ENCODE measurements at regions not wholly inside any gene's neighbourhood (a gene's known extent, or its start where the extent isn't known, plus 50 kb on each side); places are given as distances from the start of the nearest gene placed in this dataset.

DNA sequence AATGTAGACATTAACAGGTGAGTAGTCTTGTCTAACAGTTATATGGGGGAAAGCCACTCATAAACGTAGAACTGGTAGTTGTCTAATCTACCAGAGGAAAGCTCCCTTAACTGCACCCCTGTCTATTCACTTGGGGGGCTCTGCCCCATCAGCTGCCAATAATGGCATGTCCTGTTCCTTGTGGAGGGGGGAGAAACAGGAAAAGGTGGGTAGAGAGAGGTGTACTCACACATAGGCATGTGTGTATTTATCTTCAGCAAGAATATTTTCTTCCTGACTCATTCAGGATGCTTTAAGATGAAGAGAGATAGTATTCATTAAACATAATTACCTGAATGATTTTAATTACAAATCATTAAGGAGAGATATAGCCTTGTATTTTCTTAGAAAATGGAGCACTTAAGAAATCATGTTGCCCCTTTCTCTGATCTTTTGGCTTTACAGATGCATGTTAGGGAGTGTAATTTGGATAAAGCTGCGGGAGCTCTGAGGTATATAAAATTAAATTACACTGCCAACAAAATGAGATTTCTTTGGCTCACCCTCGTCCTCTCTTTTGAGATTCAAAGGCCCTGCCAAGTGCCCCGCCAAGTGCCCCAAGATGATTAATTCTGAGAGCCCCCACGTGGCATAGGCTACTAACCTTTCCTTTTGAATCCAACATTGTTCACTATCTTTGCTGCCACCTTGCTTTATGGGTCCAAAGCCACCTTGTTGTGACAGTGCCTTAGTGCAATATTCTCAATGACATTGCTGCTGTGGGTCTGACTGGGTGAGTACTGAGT lies 286.3 kb upstream of the LYPLAL1 start:
- Histone ChIP-seq H3K36me3 (ENCODE audit: control insufficient read depth, insufficient read depth, low read length) (no peaks in the 10 kb centered on the region), H3K27me3 (ENCODE audit: control insufficient read depth, insufficient read depth, low read length) (no peaks in the 10 kb centered on the region), H3K4me1 (ENCODE audit: control insufficient read depth, insufficient read depth, low read length) (no peaks in the 10 kb centered on the region), H3K4me3 (ENCODE audit: low read length) (no peak overlapping the region), H3K9me3 (ENCODE audit: control insufficient read depth, insufficient read depth, low read length) (no peaks in the 10 kb centered on the region), H3K27ac (ENCODE audit: low read length) (no peak overlapping the region)
- no peak for DNase-seq (ENCODE audit: low read depth, low spot score)
- WGBS (ENCODE audit: insufficient coverage, insufficient read length), result no CpG with 5 or more reads among the region's 5 CpGs

- Histone ChIP-seq H3K4me1 (ENCODE audit: control insufficient read depth, insufficient read depth, low read length) (no peaks in the 10 kb centered on the region), H3K9me3 (ENCODE audit: control insufficient read depth, insufficient read depth, low read length) (no peaks in the 10 kb centered on the region), H3K36me3 (ENCODE audit: control insufficient read depth, insufficient read depth, low read length) (no peaks in the 10 kb centered on the region), H3K27ac (ENCODE audit: low read length) (no peak overlapping the region), H3K4me3 (ENCODE audit: low read length) (no peak overlapping the region), H3K27me3 (ENCODE audit: control insufficient read depth, insufficient read depth, low read length) (no peaks in the 10 kb centered on the region)
- no CpG with 5 or more reads among the region's 3 CpGs for WGBS (ENCODE audit: insufficient coverage, insufficient read length)
- no peak for DNase-seq (ENCODE audit: low read depth, low spot score)
These were observed 283.2 kb upstream of the LYPLAL1 start for GRCh38 chr1:218890451-218890850.

DNA sequence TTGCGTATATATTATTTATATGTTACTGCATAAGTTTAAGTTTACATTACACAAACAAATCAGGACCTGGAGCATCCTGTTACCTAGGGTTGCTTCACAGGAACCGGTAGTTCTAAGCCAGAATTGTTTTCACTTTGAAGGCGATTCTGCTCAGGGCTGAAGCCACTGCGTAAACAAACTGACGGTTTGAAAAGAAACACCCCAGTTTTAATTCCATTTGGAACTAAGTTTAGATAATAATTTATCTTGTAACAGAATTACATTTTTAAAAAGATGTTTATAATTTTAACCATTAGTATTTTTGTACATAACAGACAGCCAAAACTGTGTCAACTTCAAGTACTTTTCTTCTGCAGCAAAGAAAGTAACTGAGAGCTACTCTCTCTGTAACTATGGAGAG lies 282.1 kb upstream of the LYPLAL1 start:
- H3K36me3 ChIP-seq (ENCODE audit: control insufficient read depth, insufficient read depth, low read length), result no peaks in the 10 kb centered on the region
- DNase-seq (ENCODE audit: low read depth, low spot score), result no peak
- H3K9me3 ChIP-seq (ENCODE audit: control insufficient read depth, insufficient read depth, low read length), result no peaks in the 10 kb centered on the region
- H3K27me3 ChIP-seq (ENCODE audit: control insufficient read depth, insufficient read depth, low read length), result no peaks in the 10 kb centered on the region
- WGBS (ENCODE audit: insufficient coverage, insufficient read length), result no CpG with 5 or more reads among the region's 5 CpGs
- no peak overlapping the region for H3K4me3 ChIP-seq (ENCODE audit: low read length)
- H3K4me1 ChIP-seq (ENCODE audit: control insufficient read depth, insufficient read depth, low read length), result no peaks in the 10 kb centered on the region
- H3K27ac ChIP-seq (ENCODE audit: low read length), result no peak overlapping the region

- Histone ChIP-seq H3K4me3 (ENCODE audit: low read length) (no peak overlapping the region), H3K4me1 (ENCODE audit: control insufficient read depth, insufficient read depth, low read length) (no peaks in the 10 kb centered on the region), H3K27me3 (ENCODE audit: control insufficient read depth, insufficient read depth, low read length) (no peaks in the 10 kb centered on the region), H3K36me3 (ENCODE audit: control insufficient read depth, insufficient read depth, low read length) (no peaks in the 10 kb centered on the region), H3K9me3 (ENCODE audit: control insufficient read depth, insufficient read depth, low read length) (no peaks in the 10 kb centered on the region), H3K27ac (ENCODE audit: low read length) (no peak overlapping the region)
- no CpG with 5 or more reads among the region's 3 CpGs for WGBS (ENCODE audit: insufficient coverage, insufficient read length)
- no peak for DNase-seq (ENCODE audit: low read depth, low spot score)
These were observed 278.6 kb upstream of the LYPLAL1 start for GRCh38 chr1:218895064-218895587.

DNA sequence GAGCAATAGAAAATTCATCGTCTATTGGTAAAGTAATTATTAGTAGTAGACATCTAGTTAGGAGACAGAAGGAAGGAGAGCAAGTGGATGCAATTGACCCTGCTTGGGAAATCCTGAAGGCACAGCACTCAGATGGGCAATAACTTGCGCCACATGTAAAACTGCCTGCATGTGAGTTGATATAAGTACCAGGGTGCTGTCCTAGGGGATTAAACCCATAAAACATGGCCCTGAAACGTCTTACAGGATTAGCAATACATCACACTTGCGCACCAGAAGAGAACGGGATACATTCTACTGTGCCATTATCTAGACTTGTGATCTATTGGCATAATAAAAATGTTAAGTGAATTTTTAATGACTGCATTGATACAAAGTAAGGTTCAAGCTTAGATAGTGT lies 277.5 kb upstream of the LYPLAL1 start:
- no CpG with 5 or more reads among the region's 5 CpGs for WGBS (ENCODE audit: insufficient coverage, insufficient read length)
- Histone ChIP-seq H3K4me1 (ENCODE audit: control insufficient read depth, insufficient read depth, low read length) (no peaks in the 10 kb centered on the region), H3K27ac (ENCODE audit: low read length) (no peak overlapping the region), H3K4me3 (ENCODE audit: low read length) (no peak overlapping the region), H3K36me3 (ENCODE audit: control insufficient read depth, insufficient read depth, low read length) (no peaks in the 10 kb centered on the region), H3K27me3 (ENCODE audit: control insufficient read depth, insufficient read depth, low read length) (no peaks in the 10 kb centered on the region), H3K9me3 (ENCODE audit: control insufficient read depth, insufficient read depth, low read length) (no peaks in the 10 kb centered on the region)
- DNase-seq (ENCODE audit: low read depth, low spot score), result no peak

DNA sequence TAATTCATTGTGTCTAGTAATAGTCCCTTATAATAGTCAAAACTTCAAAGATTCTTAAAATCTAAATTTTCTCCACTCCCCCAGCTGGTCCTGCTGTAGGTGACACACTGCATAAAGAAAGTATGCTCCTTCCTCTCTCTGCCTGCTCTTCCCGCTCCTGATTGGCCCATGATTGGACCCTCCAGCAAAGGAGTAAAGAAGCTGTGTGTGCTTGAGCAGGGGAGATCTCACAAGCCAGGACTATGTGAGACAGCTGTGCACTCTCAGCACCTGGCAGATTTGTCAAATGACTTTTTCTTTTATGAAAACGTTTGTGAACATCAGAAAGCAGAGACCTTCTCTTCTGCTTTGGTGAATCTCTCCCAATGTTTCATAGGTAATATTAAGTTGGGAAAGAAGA lies 274.8 kb upstream of the LYPLAL1 start:
- Histone ChIP-seq H3K27ac (ENCODE audit: low read length) (no peak overlapping the region), H3K4me1 (ENCODE audit: control insufficient read depth, insufficient read depth, low read length) (no peaks in the 10 kb centered on the region), H3K4me3 (ENCODE audit: low read length) (no peak overlapping the region), H3K36me3 (ENCODE audit: control insufficient read depth, insufficient read depth, low read length) (no peaks in the 10 kb centered on the region), H3K9me3 (ENCODE audit: control insufficient read depth, insufficient read depth, low read length) (no peaks in the 10 kb centered on the region), H3K27me3 (ENCODE audit: control insufficient read depth, insufficient read depth, low read length) (no peaks in the 10 kb centered on the region)
- no CpG with 5 or more reads among the region's 2 CpGs for WGBS (ENCODE audit: insufficient coverage, insufficient read length)
- no peak for DNase-seq (ENCODE audit: low read depth, low spot score)

- H3K36me3 ChIP-seq (ENCODE audit: control insufficient read depth, insufficient read depth, low read length), result no peaks in the 10 kb centered on the region
- H3K4me1 ChIP-seq (ENCODE audit: control insufficient read depth, insufficient read depth, low read length), result no peaks in the 10 kb centered on the region
- DNase-seq (ENCODE audit: low read depth, low spot score), result no peak
- H3K27ac ChIP-seq (ENCODE audit: low read length), result no peak overlapping the region
- no CpG with 5 or more reads among the region's 3 CpGs for WGBS (ENCODE audit: insufficient coverage, insufficient read length)
- H3K4me3 ChIP-seq (ENCODE audit: low read length), result no peak overlapping the region
- H3K27me3 ChIP-seq (ENCODE audit: control insufficient read depth, insufficient read depth, low read length), result no peaks in the 10 kb centered on the region
- no peaks in the 10 kb centered on the region for H3K9me3 ChIP-seq (ENCODE audit: control insufficient read depth, insufficient read depth, low read length)
These were observed 273.1 kb upstream of the LYPLAL1 start for GRCh38 chr1:218900615-218901014.

DNA sequence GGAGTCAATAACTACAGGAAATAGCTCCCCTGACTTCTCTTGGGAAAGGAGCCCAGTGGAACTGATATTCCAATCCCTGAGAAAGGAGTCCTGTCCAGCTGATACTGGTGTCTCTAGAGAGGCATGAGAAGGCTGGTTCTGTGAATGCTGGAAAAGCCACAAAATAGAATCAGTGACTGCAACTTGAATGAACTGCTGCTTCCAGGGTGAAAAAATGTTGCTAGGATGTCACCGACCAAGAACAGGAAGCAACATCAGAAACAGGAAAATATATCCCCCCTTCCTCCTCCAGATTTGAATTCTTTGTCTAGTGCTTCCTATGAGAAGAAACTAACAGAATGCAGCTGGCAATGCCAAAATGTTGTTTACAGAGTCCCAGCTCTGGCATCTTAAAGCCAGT lies 269.3 kb upstream of the LYPLAL1 start:
- H3K27ac ChIP-seq (ENCODE audit: low read length), result no peak overlapping the region
- no peaks in the 10 kb centered on the region for H3K4me1 ChIP-seq (ENCODE audit: control insufficient read depth, insufficient read depth, low read length)
- no peaks in the 10 kb centered on the region for H3K27me3 ChIP-seq (ENCODE audit: control insufficient read depth, insufficient read depth, low read length)
- H3K4me3 ChIP-seq (ENCODE audit: low read length), result no peak overlapping the region
- H3K36me3 ChIP-seq (ENCODE audit: control insufficient read depth, insufficient read depth, low read length), result no peaks in the 10 kb centered on the region
- no peak for DNase-seq (ENCODE audit: low read depth, low spot score)
- no peaks in the 10 kb centered on the region for H3K9me3 ChIP-seq (ENCODE audit: control insufficient read depth, insufficient read depth, low read length)
- no CpG with 5 or more reads among the region's 1 CpG for WGBS (ENCODE audit: insufficient coverage, insufficient read length)

GRCh38 chr1:218916720-218917119 lies 257.0 kb upstream of the LYPLAL1 start:
- Histone ChIP-seq H3K36me3 (ENCODE audit: control insufficient read depth, insufficient read depth, low read length) (no peaks in the 10 kb centered on the region), H3K9me3 (ENCODE audit: control insufficient read depth, insufficient read depth, low read length) (no peaks in the 10 kb centered on the region)

DNA sequence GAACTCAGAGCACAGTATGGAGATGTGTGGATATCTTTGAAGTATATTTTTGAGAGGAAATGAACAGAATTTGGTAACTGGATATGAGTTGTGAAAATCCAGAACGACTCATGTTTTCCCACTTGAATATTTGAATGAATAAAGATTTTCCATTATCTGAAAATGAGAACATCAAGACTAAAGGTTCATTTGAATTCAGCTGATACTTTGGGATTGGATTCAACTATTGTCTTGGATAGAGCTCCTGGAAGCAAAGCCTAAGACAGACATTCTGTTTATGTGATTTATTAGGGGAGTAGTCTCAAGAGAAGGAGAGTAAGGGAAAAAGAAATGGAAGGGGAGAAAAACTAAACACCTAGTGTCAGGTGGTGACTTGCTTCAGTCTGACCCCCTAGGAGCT lies 256.0 kb upstream of the LYPLAL1 start:
- no peak for DNase-seq (ENCODE audit: low read depth, low spot score)
- H3K4me1 ChIP-seq (ENCODE audit: control insufficient read depth, insufficient read depth, low read length), result no peaks in the 10 kb centered on the region
- H3K36me3 ChIP-seq (ENCODE audit: control insufficient read depth, insufficient read depth, low read length), result no peaks in the 10 kb centered on the region
- no peaks in the 10 kb centered on the region for H3K27me3 ChIP-seq (ENCODE audit: control insufficient read depth, insufficient read depth, low read length)
- no CpG with 5 or more reads among the region's 1 CpG for WGBS (ENCODE audit: insufficient coverage, insufficient read length)
- H3K4me3 ChIP-seq (ENCODE audit: low read length), result no peak overlapping the region
- H3K9me3 ChIP-seq (ENCODE audit: control insufficient read depth, insufficient read depth, low read length), result no peaks in the 10 kb centered on the region
- H3K27ac ChIP-seq (ENCODE audit: low read length), result no peak overlapping the region

More at GRCh38 chr1:218916720-218917119, 257.0 kb upstream of the LYPLAL1 start:
- Histone ChIP-seq H3K4me1 (ENCODE audit: control insufficient read depth, insufficient read depth, low read length) (no peaks in the 10 kb centered on the region), H3K27ac (ENCODE audit: low read length) (no peak overlapping the region), H3K27me3 (ENCODE audit: control insufficient read depth, insufficient read depth, low read length) (no peaks in the 10 kb centered on the region), H3K4me3 (ENCODE audit: low read length) (no peak overlapping the region)
- WGBS (ENCODE audit: insufficient coverage, insufficient read length), result no CpG with 5 or more reads among the region's 2 CpGs
- DNase-seq (ENCODE audit: low read depth, low spot score), result no peak

DNA sequence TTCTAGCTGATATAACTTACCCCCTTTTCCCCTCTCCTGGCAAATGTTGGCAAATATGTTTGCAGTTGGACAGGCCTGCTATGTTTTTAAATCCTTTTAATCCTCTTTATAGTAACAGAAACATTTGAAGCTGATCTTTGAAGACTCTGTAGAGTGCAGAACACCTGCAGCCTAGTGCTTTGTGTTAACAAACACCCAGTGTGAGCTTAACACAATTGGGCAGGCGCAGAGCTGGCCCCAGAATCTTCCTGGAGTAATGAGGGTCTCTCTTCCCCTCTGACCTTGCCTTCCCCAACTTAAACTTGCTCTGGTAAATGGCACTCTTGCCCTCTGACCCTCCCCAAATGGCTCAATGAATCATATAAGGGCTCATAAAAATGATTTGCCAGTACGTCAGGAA lies 247.9 kb upstream of the LYPLAL1 start:
- Histone ChIP-seq H3K9me3 (ENCODE audit: control insufficient read depth, insufficient read depth, low read length) (no peaks in the 10 kb centered on the region), H3K4me3 (ENCODE audit: low read length) (no peak overlapping the region), H3K36me3 (ENCODE audit: control insufficient read depth, insufficient read depth, low read length) (no peaks in the 10 kb centered on the region), H3K27ac (ENCODE audit: low read length) (no peak overlapping the region), H3K4me1 (ENCODE audit: control insufficient read depth, insufficient read depth, low read length) (no peaks in the 10 kb centered on the region), H3K27me3 (ENCODE audit: control insufficient read depth, insufficient read depth, low read length) (no peaks in the 10 kb centered on the region)
- WGBS (ENCODE audit: insufficient coverage, insufficient read length), result no CpG with 5 or more reads among the region's 2 CpGs
- DNase-seq (ENCODE audit: low read depth, low spot score), result no peak

Measured in iPS DF 6.9 (cell line).